HFFc6 (cell line): ENCODE measurements at regions not wholly inside any gene's neighbourhood (a gene's known extent, or its start where the extent isn't known, plus 50 kb on each side); places are given as distances from the start of the nearest gene placed in this dataset.

ENCODE experiments used
- DNase-seq: peaks from one replicate; pipeline ENCODE4 v3.0.0-alpha.2; 2018
- H3K27ac Mint-ChIP-seq: 2 replicates; pipeline ENCODE4 v1.8.0; 2020; ENCODE audit warnings: mild to moderate bottlenecking, mixed read lengths
- H3K27me3 Mint-ChIP-seq: 2 replicates; pipeline ENCODE4 v1.8.0; 2021; ENCODE audit warnings: mild to moderate bottlenecking, moderate library complexity, mixed read lengths; ENCODE audit not compliant: insufficient read depth
- H3K36me3 Mint-ChIP-seq: 2 replicates; pipeline ENCODE4 v1.8.0; 2021; ENCODE audit warnings: low read depth, mixed read lengths
- H3K4me1 Mint-ChIP-seq: 2 replicates; pipeline ENCODE4 v1.8.0; 2020; ENCODE audit warnings: low read depth, mixed read lengths
- H3K4me3 Mint-ChIP-seq: 2 replicates; pipeline ENCODE4 v1.8.0; 2020; ENCODE audit warnings: mild to moderate bottlenecking, moderate library complexity, mixed read lengths
- H3K9me3 Mint-ChIP-seq: 2 replicates; pipeline ENCODE4 v1.8.0; 2020; ENCODE audit warnings: mild to moderate bottlenecking, mixed read lengths
- TF ChIP-seq, protein P1 (sequence below): fragments of 200-600 bp; sonication (generic); IDR thresholded peaks from 2 replicates; pipeline ENCODE4 v1.5.0; 2021; ENCODE audit warnings: antibody characterized with exemption, mild to moderate bottlenecking

DNA sequence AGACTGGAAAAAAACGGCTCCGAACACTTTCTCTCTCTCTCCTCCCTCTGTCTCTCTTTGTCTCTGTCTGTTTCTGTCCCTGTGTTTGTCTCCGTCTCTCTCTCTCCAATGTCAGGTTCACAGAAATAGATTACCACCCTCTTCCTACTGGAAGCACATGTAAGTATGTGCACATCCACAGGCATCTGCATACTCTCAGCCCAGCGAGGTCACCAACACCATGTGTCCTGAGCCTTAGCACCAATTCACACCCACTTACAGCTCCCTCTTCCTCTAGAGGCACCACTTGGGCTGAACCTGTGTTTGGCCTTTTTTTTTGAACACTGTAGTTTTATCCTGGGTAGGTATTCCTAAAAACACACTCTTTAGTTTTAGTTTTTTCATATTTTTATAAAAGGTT, 130.5 kb downstream of the ETS2 start:
- peaks cover 7% of the 10 kb centered on the region for H3K27me3 Mint-ChIP-seq
- H3K27ac Mint-ChIP-seq, result no peak overlapping the region
- no peaks in the 10 kb centered on the region for H3K9me3 Mint-ChIP-seq

DNA sequence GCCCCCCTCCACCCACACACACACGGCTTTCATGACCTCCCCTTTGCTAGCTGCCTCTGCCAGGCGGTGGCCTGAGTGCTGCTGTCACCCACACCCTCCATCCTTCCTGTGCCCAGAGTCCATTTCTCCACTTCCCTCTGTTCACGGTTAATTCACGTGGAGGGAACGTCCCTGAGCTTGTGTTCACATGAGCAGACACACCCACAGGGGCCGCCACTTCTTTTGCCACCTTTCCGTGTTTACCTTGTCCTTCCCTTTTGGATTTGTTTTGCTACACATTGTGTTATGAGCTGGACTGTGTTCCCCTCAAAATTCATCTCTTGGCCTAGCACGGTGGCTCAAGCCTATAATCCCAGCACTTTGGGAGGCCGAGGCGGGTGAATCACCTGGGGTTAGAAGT, 128.0 kb downstream of the ETS2 start:
- no peak for DNase-seq
- Mint-ChIP-seq H3K27me3 (peaks cover 7% of the 10 kb centered on the region), H3K4me3 (no peak overlapping the region), H3K36me3 (peaks cover 8% of the 10 kb centered on the region), H3K4me1 (peaks cover 36% of the 10 kb centered on the region), H3K9me3 (peaks cover 9% of the 10 kb centered on the region; the same call in 1 of the 2 replicates), H3K27ac (no peak overlapping the region)
- TF ChIP-seq, protein P1, sequence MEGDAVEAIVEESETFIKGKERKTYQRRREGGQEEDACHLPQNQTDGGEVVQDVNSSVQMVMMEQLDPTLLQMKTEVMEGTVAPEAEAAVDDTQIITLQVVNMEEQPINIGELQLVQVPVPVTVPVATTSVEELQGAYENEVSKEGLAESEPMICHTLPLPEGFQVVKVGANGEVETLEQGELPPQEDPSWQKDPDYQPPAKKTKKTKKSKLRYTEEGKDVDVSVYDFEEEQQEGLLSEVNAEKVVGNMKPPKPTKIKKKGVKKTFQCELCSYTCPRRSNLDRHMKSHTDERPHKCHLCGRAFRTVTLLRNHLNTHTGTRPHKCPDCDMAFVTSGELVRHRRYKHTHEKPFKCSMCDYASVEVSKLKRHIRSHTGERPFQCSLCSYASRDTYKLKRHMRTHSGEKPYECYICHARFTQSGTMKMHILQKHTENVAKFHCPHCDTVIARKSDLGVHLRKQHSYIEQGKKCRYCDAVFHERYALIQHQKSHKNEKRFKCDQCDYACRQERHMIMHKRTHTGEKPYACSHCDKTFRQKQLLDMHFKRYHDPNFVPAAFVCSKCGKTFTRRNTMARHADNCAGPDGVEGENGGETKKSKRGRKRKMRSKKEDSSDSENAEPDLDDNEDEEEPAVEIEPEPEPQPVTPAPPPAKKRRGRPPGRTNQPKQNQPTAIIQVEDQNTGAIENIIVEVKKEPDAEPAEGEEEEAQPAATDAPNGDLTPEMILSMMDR, result no peak

More for the DNA sequence above, 130.5 kb downstream of the ETS2 start:
- no peaks in the 10 kb centered on the region for H3K36me3 Mint-ChIP-seq
- DNase-seq, result no peak
- TF ChIP-seq, protein P1, result no peak
- no peak overlapping the region for H3K4me3 Mint-ChIP-seq
- H3K4me1 Mint-ChIP-seq, result peaks cover 19% of the 10 kb centered on the region

DNA sequence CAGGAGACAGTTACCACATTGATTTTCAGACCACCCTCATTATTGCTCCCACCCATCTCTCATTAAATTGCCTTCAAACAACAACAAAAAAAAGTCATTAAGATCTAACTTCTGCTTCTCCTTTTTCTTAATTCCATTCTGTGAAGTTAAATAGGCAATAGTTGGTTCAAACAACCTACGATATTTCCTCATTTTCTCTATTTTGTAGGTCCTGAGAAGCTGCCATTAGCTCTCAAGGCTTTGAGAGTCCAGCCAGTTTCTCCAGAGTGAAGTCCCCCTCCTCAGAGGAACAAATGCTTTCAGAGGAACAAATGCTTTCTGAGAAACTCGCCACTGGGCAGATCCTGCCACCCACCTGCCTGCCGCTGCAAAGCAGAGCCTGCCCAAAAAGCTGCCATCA, 125.6 kb downstream of the ETS2 start:
- H3K9me3 Mint-ChIP-seq, result peaks cover 16% of the 10 kb centered on the region
- H3K27ac Mint-ChIP-seq, result no peak overlapping the region
- H3K36me3 Mint-ChIP-seq, result peaks cover 28% of the 10 kb centered on the region
- H3K4me3 Mint-ChIP-seq, result no peak overlapping the region
- H3K27me3 Mint-ChIP-seq, result peaks cover 6% of the 10 kb centered on the region
- no peak for DNase-seq
- peaks cover 35% of the 10 kb centered on the region for H3K4me1 Mint-ChIP-seq
- TF ChIP-seq, protein P1, result no peak

DNA sequence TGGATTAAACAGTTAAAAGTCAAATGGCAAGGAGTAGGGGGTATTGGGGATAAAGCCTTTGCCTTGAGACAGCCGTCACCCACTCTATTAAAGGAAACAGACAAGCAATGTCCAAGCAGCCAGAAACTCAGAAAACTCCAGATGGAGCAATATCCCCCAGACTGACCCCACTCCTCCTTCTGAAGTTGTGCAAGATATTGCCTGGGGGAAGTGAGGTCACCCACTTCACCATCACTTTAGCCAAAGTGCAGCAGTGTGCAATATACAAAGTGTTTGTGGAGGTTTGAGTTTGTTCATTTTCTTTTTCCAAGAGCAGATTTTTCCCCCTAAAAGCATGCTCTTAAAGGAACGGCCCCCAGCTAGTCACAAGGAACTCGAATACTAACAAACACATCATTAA, 125.1 kb downstream of the ETS2 start:
- no peak overlapping the region for H3K27ac Mint-ChIP-seq
- H3K4me3 Mint-ChIP-seq, result no peak overlapping the region
- TF ChIP-seq, protein P1, result no peak
- peaks cover 6% of the 10 kb centered on the region for H3K27me3 Mint-ChIP-seq
- DNase-seq, result peak; percentile 34
- H3K36me3 Mint-ChIP-seq, result peaks cover 28% of the 10 kb centered on the region
- peaks cover 39% of the 10 kb centered on the region for H3K4me1 Mint-ChIP-seq
- peaks cover 16% of the 10 kb centered on the region for H3K9me3 Mint-ChIP-seq

DNA sequence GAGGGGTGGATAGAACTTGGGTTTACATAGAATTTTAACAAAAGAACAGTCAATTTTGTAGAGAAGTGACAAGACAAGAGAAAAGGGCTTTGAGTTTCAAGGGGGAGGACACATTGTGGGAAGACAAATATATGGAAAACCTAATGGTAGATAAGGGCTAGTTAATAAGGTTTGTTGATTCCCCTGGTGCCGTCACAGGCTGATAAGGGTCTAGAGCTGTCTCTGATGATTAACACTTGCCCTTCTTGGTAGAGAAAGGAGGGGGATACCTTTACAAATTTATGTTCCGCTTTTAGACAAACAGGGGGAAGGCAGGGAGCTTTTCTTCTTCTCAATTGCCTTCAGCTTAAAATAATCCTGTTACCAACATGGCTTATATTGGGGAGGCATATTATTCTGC, 124.3 kb downstream of the ETS2 start:
- Mint-ChIP-seq H3K27ac (no peak overlapping the region), H3K4me3 (no peak overlapping the region), H3K4me1 (peaks cover 47% of the 10 kb centered on the region), H3K9me3 (peaks cover 16% of the 10 kb centered on the region), H3K27me3 (peaks cover 6% of the 10 kb centered on the region; the same call in 1 of the 2 replicates), H3K36me3 (peaks cover 28% of the 10 kb centered on the region)
- TF ChIP-seq, protein P1, result no peak
- DNase-seq, result no peak

DNA sequence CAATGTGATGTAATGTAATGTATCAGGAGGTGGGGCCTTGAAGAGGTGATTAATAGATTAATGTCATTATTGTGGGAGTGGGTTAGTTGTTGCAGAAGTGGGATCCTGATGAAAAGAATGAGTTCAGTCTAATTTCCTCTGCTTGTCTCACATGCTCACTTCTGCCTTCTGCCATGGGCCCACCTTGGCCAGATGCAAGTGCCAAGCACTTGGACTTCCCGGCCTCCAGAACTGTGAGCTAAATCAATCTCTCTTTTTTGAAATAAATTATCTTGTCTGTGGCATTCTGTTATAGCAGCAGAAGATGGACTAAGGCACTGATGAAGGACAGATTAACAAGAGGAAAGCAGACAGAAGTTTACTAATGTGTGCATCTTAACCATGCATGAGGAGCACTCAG, 123.9 kb downstream of the ETS2 start:
- peaks cover 28% of the 10 kb centered on the region for H3K36me3 Mint-ChIP-seq
- H3K9me3 Mint-ChIP-seq, result peaks cover 16% of the 10 kb centered on the region

More for the DNA sequence above, 123.9 kb downstream of the ETS2 start:
- Mint-ChIP-seq H3K4me3 (no peak overlapping the region), H3K27ac (no peak overlapping the region), H3K4me1 (peaks cover 51% of the 10 kb centered on the region), H3K27me3 (peaks cover 4% of the 10 kb centered on the region; the same call in 1 of the 2 replicates)
- TF ChIP-seq, protein P1, result no peak
- DNase-seq, result no peak
